Fibroblast of lung (primary cell): ENCODE measurements at regions not wholly inside any gene's neighbourhood (a gene's known extent, or its start where the extent isn't known, plus 50 kb on each side); places are given as distances from the start of the nearest gene placed in this dataset.

Source experiments
- CTCF ChIP-seq, 2 donors: IDR thresholded peaks in 1 of 2; conservative IDR thresholded peaks in 1 of 2; 1 replicate in 1 of 2; 2 replicates in 1 of 2; pipeline ENCODE4 v1.5.1; 2011 to 2012; ENCODE audit warnings: low read length in 2 of 2, control low read depth in 1 of 2, inconsistent platforms in 1 of 2, low read depth in 1 of 2, mild to moderate bottlenecking in 1 of 2
- EZH2 ChIP-seq: IDR thresholded peaks from 2 replicates; pipeline ENCODE4 v1.5.1; 2012; ENCODE audit warnings: low read length, control low read depth, mild to moderate bottlenecking; ENCODE audit errors: missing control alignments

GRCh38 chr11:92166335-92166734 lies 58.3 kb upstream of the FAT3 start:
- TF ChIP-seq CTCF (conservative IDR thresholded peaks at IDR 0.05 in 1 of 2, IDR thresholded peaks at IDR 0.05 in 1 of 2; ENCODE audit: low read depth in 1 of 2, low read length in 2 of 2) (no peak), EZH2 (no peak)
